DOHH2 (cell line): ENCODE measurements at regions not wholly inside any gene's neighbourhood (a gene's known extent, or its start where the extent isn't known, plus 50 kb on each side); places are given as distances from the start of the nearest gene placed in this dataset.

Source experiments
- EZH2phosphoT487 ChIP-seq: fragments of 200-600 bp; sonication (generic); IDR thresholded peaks from 2 replicates; pipeline ENCODE4 v1.6.1; 2017; ENCODE audit warnings: borderline replicate concordance, mild to moderate bottlenecking, antibody characterized with exemption, low read length, moderate library complexity, mixed read lengths
- TF ChIP-seq, protein P1 (sequence below): fragments of 200-600 bp; sonication (generic); IDR thresholded peaks from one replicate; pipeline ENCODE4 v1.5.1; 2014; ENCODE audit warnings: antibody characterized with exemption, mild to moderate bottlenecking, low read depth, low read length; ENCODE audit not compliant: poor library complexity, severe bottlenecking

DNA sequence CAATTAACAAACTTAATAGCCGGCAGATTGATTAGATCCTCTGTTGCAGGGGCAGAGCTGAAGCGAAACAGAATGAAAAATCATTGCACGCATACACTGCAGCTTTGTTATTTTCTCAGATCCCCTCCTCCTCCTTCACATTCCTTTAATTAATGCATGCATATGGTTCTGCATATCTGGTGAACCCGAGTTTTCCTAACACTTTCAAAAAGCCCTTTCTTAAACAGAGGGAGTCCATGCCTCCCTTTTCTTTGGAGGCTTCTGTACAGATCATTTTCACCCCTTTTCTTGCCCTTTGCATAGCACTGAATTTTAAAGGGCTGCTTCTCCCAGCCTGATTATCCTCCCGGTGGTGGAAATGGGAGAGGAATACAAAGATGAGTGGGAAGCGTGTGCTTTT, 136.6 kb upstream of the TBCA start:
- TF ChIP-seq, protein P1, sequence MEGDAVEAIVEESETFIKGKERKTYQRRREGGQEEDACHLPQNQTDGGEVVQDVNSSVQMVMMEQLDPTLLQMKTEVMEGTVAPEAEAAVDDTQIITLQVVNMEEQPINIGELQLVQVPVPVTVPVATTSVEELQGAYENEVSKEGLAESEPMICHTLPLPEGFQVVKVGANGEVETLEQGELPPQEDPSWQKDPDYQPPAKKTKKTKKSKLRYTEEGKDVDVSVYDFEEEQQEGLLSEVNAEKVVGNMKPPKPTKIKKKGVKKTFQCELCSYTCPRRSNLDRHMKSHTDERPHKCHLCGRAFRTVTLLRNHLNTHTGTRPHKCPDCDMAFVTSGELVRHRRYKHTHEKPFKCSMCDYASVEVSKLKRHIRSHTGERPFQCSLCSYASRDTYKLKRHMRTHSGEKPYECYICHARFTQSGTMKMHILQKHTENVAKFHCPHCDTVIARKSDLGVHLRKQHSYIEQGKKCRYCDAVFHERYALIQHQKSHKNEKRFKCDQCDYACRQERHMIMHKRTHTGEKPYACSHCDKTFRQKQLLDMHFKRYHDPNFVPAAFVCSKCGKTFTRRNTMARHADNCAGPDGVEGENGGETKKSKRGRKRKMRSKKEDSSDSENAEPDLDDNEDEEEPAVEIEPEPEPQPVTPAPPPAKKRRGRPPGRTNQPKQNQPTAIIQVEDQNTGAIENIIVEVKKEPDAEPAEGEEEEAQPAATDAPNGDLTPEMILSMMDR = no peak
- TF ChIP-seq EZH2phosphoT487 = no peak
